ENCODE measurements at regions not wholly inside any gene's neighbourhood (a gene's known extent, or its start where the extent isn't known, plus 50 kb on each side); places are given as distances from the start of the nearest gene placed in this dataset.

- TF ChIP-seq POLR2A (IDR thresholded peaks at IDR 0.05) (no peak), CTCF (IDR thresholded peaks at IDR 0.05 in 8 of 11, conservative IDR thresholded peaks at IDR 0.05 in 3 of 11) (no peak), POLR2AphosphoS5 (IDR thresholded peaks at IDR 0.05) (no peak)
Observed at GRCh38 chr6:126947070-126947469, 171.4 kb upstream of the RSPO3 start.

All from spleen (tissue), 7 donors.